GM21360 (cell line): ENCODE measurements at regions not wholly inside any gene's neighbourhood (a gene's known extent, or its start where the extent isn't known, plus 50 kb on each side); places are given as distances from the start of the nearest gene placed in this dataset.
"Not testable (repeated sequence)": the region's sequence is repeated elsewhere in the genome, so short reads cannot be mapped to it uniquely, and the experiment has no call there.

ENCODE experiments used
- ATAC-seq: cut with Tn5 transposase; IDR thresholded peaks from one replicate; pipeline ENCODE4 v1.9.1; 2021; ENCODE audit warnings: mild to moderate bottlenecking, moderate library complexity; ENCODE audit not compliant: unreplicated experiment

- ATAC-seq: no peak
Observed at GRCh38 chr10:30172673-30173072, 113.3 kb upstream of the JCAD start.

DNA sequence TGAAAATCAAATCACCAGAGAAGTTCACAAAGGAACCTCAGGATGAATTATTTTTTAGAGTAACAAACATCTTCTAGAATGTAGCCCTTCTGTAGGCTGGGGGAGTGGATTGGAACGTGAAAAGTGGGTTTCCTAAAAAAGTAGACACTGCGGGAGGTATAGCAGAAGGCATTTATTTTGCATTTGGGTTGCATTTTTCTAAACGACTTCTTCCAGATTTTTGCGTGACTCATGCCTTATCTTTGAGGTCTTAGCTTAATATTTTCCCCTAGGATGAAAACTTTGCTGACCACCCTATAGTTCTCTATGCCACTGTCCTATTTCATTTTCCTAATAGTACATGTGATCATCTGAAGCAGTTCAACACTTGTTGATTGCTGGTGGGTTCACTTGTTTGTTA, 112.7 kb upstream of the JCAD start:
- no peak for ATAC-seq

DNA sequence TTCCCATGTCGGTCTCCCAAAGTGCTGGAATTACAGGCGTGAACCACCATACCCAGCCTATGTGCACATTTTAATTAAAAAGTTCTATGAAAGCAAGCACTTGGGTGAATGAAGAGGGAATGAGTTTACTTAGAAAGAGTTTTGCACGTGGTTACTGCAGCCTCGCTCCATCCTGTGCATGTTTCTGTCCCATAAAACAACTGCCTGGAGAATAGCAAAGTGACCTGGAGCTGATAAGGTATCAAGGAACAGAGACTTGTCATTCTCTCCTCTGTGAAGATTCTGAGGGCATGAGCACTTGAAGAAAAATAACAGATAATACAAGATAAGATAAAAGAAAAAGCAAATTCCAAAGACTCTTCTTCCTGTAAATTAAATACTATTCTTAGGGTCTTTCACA, 112.2 kb upstream of the JCAD start:
- no peak for ATAC-seq

GRCh38 chr10:30170814-30171213, 111.4 kb upstream of the JCAD start:
- ATAC-seq: no peak

DNA sequence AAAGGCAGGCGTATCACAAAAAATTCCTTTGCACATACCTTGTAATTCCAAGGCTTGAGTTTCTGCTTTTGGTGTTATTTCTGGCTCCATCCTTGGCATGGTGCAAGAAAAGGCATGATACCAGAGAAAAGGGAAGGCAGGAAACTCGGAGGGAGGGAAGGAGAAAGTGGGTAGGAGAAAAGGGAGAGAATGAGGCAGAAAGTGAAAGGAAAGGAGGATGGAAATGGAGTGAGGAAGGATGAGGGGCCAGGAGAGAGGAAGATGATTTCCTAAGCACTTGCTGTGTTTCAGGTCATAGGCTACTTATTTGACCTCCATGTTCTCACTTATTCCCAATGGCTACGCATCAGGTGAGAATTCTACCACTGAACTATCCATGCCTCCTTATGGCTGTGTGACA, 110.8 kb upstream of the JCAD start:
- no peak for ATAC-seq

DNA sequence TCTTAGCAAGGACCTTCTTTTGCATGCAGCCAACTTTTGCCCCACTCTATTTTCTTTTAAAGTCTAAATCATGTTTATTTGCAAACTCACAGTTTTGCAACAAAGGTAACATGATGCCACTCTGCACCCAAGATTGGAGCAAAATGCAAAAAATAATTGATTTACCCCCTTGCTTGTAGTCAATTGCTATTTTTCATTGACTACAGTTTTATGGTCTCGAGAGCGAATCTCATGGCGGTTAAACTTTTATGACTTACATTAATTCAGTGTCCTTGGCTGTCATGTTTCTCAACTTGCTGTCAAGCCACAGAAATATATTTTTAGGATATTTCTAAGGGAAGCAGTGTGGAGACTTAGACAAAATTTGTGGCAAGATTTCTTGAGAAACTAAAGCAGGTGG, 110.0 kb upstream of the JCAD start:
- ATAC-seq: no peak

DNA sequence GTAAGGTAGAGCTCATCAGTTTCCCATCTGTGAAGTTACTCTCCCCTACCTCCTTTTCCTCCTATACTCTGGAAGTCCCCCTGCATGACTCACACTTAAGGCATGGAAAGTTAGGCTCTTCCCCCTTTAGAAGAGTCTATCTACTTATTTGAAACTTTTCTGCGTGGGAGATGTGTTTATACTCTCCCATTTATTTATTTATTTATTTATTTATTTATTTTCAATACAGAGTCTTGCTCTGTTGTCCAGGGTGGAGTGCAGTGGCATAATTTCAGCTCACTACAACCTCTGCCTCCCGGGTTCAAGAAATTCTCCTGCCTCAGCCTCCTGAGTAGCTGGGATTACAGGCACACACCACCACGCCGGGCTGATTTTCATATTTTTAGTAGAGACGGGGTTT, 107.5 kb upstream of the JCAD start:
- ATAC-seq: no peak

DNA sequence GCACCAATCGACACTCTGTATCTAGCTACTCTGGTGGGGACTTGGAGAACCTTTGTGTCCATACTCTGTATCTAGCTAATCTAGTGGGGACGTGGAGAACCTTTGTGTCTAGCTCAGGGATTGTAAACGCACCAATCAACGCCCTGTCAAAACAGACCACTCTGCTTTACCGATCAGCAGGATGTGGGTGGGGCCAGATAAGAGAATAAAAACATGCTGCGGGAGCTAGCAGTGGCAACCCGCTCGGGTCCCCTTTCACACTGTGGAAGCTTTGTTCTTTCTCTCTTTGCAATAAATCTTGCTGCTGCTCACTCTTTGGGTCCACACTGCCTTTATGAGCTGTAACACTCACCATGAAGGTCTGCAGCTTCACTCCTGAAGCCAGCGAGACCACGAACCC, 104.0 kb upstream of the JCAD start:
- ATAC-seq: not testable (repeated sequence)

GRCh38 chr10:30162796-30163195, 103.4 kb upstream of the JCAD start:
- ATAC-seq: not testable (repeated sequence)

GRCh38 chr10:30160271-30160982, 101.0 kb upstream of the JCAD start:
- no peak for ATAC-seq

- ATAC-seq: not testable (repeated sequence)
Observed at GRCh38 chr10:30159614-30160013, 100.2 kb upstream of the JCAD start.

- ATAC-seq: no peak
Observed at GRCh38 chr10:30158325-30158960, 99.1 kb upstream of the JCAD start.

- ATAC-seq: no peak
Observed at GRCh38 chr10:30155401-30155800, 96.0 kb upstream of the JCAD start.

GRCh38 chr10:30154561-30154960, 95.2 kb upstream of the JCAD start:
- ATAC-seq: no peak

- ATAC-seq: no peak
Observed at GRCh38 chr10:30154126-30154525, 94.7 kb upstream of the JCAD start.

GRCh38 chr10:30151581-30152389, 92.4 kb upstream of the JCAD start:
- no peak for ATAC-seq

GRCh38 chr10:30141423-30141822, 82.0 kb upstream of the JCAD start:
- ATAC-seq: no peak

GRCh38 chr10:30134171-30134945, 75.0 kb upstream of the JCAD start:
- no peak for ATAC-seq

GRCh38 chr10:30133198-30133597, 73.8 kb upstream of the JCAD start:
- no peak for ATAC-seq

GRCh38 chr10:30131369-30131768, 72.0 kb upstream of the JCAD start:
- ATAC-seq: not testable (repeated sequence)

DNA sequence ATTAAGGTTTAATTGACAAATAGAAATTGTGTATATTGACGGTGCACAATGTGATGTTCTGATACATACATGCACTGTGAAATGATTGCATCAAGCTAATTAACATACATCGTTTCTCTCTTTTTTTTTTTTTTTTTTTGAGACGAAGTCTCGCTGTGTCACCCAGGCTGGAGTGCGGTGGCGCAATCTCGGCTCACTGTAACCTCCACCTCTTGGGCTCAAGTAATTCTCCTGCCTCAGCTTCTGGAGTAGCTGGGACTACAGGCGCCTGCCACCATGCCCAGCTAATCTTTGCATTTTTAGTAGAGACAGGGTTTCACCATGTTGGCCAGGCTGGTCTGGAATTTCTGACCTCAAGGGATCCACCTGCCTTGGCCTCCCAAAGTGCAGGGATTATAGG, 69.9 kb upstream of the JCAD start:
- not testable (repeated sequence) for ATAC-seq
